GM21390 (cell line): ENCODE measurements at regions not wholly inside any gene's neighbourhood (a gene's known extent, or its start where the extent isn't known, plus 50 kb on each side); places are given as distances from the start of the nearest gene placed in this dataset.

Experiments
- ATAC-seq: cut with Tn5 transposase; IDR thresholded peaks from one replicate; pipeline ENCODE4 v1.9.1; 2021; ENCODE audit not compliant: unreplicated experiment

DNA sequence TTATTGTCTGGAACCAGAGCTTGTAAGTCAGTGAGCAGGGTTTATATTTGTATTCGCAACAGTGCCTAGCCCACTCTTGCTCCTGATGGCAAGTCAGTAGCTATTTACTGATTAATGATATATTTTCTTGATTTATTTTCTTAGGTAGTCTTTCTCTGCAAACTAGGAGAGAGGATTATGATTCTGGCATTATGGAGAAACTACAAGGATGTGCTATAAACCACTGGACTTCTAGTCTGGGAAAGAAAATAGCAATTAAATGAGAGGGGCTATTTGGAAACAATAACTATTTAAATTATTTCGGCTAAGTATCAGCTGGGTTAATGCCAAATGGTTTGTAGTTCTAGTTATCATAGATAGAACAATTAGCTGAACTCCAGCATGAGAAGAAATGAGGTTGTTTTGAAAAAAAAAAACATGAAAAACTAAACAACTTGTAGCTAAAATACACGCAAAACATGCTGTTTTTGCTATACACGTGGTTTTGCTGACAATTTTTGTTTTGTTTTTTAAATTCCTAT is 304.9 kb upstream of the TCF21 start:
- ATAC-seq = no peak

DNA sequence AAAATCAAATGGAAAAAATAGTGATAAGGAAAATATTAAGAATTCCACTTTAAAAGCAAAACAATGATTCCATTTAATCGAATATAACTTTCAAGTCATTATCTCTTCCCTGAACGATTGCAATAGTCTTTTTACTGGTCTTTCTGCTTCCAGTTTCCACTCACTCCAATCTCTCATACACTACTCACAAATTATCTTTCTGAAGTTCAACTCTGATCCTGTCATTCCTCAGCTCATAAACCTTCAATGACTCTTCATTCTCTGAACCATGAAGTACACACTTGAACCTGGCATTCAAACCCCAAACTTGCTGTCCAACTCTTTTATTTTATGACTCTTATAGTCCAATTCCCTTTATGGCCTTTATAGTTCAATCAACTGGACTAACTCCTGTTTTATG is 304.1 kb upstream of the TCF21 start:
- no peak for ATAC-seq

DNA sequence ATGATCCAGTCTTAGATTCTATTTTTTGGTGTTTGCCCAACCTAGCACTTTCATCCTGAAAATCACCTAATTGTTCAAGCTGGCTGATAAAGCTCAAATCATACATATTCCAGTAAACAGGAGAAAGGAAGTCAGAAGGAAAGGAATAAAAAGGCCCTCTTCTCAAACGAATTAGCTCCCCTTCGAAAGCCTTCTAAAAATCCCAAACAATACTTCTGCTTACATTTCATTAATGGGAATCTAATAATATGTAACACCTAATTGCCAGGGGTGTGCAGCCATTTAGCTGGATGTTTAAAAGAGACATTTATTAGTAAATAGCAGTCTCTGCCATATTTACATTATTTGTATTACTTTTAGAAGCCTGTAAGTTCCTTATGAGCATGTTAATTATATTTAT is 302.9 kb upstream of the TCF21 start:
- ATAC-seq = no peak

DNA sequence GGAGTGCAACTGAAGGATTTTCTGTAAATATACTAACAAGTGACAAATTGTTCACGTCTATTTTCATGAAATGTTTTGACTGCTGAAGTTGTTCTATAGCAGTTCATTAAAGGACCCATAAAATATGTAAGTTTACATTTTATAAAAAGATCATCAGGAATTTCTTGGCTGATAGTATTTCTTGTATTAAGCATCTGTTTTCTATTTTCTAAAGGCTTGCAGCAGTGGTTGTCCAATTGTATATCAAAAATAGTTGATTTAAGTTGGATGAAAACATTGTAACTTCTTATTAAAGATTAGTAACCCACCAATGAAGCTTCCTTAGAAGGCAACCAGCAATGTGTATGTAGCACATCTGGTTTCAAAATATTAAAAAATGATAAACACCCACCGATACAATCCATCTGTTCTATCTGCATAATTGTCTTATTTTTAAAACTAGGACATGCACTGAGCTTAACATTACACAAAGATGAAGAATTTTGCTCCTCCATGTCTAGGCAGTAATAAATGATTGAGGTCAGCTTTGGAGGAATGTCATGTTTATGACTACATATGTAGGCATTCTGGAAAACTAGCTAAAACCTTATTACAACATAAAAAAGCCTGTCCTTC is 301.3 kb upstream of the TCF21 start:
- ATAC-seq = no peak

DNA sequence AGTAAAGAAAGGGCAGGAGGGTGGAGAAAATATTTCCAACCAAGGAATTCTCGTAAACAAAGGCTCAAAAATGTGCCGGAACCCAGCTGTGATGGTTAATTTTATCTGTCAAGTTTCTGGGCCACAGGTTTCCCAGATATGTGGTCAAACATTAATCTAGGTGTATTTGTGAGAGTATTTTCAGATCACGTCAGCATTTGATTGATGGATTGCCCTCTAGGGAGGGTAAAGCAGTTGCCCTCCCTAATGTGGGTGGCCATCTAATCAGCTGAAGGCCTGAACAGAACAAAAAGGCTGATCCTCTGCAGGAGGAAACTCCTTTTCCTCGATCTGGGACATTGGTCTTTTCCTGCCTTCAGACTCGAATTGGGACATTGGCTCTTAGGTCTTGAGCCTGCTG is 298.7 kb upstream of the TCF21 start:
- ATAC-seq = no peak

DNA sequence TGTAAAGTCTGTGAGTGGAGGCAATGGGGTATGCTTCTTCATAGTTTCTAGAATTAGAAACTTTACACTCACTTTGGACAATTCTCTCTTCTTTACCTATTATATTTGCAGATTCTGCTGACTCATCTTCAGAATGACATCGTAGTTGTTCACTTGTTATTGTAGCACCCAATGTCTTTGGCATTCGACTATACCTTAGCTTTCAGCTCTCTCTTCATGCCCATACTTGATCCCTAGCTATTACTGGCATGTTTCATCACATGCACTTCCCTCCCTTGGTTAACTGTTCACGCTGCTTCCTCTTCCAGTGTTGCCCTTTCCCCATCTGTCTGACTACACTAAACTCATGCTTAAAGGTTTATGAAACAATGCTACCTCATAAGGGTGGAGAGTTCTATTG is 298.1 kb upstream of the TCF21 start:
- ATAC-seq = no peak

DNA sequence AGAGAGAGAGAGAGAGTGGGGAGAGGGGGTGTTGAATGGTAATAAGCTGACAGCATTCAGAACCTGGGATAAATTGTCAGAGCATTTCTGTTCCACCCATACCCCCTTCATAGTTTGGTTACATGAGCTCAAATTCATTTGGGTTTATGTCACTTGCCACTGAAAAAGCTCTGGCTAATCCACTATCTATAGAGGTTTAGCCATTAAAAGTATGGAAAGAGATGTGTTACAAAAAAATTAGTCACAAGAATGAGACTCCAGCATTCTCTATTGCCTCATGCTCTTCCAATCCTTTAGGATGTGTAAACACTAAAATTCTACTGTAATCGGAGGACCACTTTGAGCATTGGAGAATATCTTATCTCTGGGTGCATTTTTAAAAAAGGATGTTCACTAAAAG is 297.6 kb upstream of the TCF21 start:
- no peak for ATAC-seq

DNA sequence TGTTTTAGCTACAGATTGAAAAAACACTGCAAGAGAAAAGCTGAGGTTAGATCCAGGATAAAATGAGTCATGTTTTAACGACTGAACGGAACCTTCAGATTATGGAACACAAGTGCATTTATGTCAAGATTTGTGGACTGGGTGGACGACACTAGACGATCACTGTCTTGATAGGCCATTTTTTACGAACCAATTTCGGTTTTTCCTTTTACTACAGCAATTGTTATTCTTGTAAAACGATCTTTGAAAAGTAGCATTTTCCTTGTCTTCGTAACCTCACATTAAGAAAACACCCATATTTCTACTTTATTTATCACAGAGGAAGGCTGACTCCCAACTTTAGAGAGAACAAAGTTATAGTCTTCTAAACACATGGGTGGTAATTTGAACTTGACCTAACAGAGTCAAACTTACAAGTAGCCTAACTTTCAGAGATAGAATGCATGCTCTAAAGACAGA is 294.2 kb upstream of the TCF21 start:
- ATAC-seq = no peak

DNA sequence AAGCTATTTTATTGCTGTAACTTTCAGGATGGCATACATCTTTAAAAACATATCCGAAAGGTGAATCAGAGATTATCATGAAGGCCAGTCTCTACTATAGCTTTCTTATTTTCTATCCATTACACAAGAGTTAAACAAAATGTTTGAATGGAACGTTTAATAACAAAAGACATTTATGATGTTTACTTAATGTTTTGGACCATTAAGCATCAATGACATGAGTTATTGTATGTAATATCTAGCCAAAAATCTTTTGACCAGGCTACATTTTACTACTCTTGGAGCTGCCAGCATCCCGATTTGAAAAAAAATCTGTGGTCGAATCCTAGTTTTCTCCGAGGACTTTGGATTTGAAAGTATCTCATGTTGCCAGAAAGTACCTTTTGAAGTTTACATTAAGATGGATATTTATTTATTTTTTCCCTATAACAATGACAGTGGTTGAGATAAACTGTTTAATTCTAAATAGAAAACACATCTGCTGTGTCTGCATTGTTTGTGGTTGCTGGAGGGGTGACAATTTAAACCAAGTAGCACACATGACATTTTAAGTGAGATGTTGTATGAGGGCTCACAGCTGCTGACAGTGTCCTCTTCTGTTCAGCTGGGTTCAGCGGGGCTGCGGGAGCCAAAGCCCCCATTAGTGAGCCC is 293.7 kb upstream of the TCF21 start:
- no peak for ATAC-seq

DNA sequence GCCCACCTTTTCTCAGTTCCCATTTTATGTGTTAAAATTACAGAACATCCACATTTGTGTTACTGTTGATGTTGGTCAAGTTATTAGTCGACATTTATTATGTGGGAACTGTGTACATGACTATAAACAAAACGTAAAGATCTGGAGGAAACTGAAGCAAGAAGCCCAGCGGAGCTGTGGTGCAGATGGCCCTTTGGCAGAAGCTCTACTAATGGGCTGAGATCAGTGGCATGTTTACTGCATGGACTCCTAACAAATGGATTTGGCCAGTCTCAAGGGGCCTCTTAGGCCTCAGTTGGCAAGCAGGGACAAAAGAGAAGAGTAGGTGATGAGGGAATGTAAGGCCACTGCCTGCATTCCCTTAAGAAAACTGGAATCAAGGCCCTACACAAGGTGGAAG is 282.1 kb upstream of the TCF21 start:
- ATAC-seq = no peak

DNA sequence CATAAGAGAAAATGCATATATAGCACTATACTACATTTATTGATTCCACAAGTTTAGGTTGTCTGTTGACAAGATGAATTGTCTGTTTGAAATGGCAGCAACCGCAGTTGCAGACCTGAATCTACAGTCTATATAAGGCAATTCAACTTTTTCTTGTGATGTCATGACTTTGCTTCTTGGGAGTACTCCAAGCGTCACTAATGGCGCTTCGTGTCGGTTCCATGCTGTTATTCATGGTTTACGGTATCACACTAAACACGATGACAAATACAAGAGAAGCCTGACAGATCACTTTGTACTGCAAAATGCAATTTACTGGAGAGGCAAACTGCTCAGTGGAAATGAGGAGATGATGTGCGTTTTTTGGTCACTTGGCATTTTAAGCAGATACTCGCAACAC is 280.3 kb upstream of the TCF21 start:
- ATAC-seq = no peak

DNA sequence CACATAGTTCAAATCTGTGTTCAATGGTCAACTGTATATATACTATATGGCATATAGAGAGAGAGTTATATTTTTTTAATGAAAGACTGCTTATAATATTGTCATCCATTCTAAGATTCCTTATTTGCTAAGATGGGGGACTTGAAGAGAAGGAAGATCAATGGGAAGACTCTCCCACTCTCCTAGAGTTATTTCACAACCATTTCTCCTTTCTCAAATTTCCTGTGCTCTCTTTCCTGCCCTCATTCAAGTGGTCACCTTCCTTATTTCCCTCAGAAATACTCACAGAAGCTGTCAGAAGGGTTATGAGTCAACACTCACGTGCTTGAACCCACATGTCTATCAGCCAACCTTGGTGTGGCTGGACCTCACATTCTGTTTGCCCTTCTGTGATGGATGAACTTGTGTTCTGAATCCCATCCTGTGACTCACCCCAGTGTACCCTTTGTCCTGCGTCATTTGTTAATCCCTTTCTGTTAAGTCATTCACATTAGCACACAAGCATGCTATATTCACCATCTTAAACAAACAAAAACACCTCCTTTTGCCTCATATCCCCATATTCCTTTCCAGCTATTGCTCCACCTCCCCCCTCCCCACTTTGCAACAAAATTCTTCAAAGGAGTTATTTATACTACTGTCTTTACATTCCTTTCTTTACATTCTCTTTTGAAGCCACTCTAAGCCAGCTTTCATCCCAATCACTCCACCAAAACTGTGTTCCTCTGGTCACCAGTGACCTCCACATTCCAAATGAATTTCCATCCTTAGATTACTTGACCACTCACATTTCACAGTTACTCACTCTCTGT is 279.3 kb upstream of the TCF21 start:
- no peak for ATAC-seq

DNA sequence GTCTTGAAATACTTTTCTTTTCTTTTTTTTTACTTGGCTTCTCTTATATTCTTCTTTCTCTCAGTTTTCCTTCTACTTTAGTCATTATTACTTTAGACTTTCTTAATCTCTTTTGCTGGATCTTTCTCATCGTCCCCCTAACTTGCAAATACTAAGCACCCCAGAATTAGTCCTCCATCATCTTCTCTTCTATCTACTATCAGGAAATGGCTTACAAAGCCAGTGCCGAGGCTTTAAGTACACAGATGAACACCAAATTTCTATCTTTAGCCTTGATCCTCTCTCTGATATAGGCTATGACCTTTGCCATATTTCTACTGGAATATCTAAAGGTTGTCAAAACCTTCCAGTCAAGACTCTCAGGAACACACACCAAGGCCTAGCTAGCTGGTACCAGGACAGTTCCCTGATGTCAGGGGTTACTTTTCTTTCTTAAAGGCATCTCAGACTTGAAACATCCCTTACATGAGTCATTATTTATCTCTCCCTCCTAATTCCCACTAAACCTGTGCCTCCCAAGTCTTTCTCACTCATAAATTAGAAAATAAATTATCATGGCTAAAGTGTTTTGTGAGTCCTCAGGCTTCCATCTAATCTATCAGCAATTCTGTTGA is 278.6 kb upstream of the TCF21 start:
- no peak for ATAC-seq

DNA sequence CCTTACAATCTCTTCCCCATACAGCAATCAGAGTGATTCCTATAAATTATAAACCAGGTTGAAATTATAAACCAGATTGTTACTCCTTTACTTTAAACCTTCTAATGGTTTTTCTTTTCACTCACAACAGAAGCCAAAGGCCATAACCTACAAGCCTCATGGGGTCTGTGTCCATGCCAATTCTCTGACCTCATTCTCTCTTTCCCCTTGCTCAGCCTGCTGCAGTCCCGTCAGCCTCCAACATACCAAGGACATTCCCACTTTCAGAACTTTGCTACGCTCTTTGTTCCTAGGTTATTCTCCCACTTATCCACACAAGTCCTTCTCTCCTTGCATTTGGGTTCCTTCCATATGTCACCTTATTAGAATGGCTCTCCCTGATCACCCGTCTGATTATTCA is 277.9 kb upstream of the TCF21 start:
- no peak for ATAC-seq

DNA sequence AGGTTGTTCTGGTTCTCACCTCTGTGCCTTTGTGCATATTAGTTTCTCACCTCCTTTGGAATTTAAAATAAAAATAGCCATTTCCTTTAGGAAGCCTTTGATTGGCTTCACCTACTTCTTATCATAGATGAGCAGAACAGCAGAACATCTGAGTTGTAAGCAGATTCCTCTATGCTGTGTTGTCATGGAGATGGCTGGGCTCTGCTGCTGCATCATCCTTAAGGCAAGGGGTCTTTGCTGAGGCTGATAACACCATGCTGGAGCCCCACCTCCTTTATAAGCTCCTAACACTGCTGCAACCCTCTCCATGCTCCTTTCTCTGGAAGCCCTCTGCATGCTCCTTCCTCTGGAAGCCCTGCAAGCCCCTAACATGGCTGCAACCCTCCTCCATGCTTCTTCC is 276.5 kb upstream of the TCF21 start:
- ATAC-seq = no peak

DNA sequence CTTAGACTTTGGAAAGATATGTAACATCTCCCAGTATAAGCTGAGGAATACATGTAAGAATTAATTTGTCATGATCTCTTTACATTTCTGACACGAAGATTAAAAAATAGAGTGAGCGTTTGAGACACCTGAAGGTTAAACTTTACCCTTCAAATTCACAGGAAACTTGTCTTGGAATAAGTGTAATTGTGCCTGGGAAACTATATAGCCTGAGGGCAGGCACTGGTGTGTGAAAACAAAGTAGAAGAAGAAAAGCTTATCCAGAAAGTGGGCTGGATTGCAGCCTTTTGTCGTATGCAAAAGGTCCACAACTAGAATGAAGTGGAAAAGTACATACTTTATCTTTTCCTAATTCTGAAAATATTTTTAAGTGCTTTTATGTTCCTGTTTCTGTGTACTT is 275.7 kb upstream of the TCF21 start:
- no peak for ATAC-seq

DNA sequence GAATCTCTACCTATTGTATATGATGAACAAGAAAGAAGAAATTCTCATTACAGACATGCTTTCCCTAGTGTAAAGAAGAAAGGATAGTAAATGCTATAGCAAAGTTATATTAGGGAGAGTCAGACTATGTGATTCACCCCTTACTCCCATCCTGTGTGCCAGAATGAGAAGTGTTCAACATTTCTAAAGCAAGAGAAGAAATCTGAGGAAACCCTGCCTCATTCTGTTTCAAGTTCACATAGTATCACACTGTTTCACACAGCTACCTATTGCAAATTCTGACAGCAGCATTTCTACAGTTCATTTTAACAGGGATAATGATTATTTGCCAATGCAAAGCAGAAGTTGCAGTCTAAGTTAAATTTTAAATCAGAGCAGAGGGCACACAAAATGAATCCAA is 267.2 kb upstream of the TCF21 start:
- no peak for ATAC-seq

DNA sequence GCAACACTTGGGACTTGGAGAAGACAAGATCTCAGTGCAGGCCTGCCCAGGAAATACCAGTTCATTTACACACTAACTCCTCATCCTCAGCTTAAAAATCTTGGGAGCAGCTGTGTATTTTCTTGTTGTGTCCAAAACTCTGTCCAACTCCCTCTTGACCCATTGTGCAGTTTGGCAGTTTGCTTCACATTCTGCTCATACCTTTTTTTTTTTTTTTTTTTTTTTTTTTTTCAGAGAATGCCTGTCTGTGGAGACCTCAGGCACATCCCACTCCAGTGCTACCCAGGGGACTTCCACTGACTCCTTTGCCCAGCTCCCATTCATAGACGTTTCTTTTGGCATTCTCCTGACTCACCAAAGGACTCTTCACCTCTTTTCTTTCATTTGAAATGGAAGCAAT is 265.8 kb upstream of the TCF21 start:
- ATAC-seq = no peak

DNA sequence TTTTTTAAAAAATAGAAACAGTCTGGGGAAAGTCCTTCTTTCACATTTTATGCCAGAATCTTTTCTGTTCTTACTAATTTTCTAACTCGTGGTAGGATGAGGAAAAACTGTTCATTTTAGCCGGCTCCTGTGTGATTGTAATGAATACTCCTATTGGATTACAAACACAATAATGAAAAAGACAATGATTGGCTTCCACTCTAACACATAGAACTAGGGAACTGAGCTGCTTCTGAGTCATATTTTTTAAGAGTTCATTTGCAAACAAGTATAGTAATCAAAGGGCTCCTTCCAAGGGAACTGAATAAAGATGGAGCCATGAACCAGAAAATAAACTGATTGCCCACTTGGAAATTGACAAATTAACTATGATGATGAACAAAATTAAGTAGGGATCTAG is 265.3 kb upstream of the TCF21 start:
- no peak for ATAC-seq

DNA sequence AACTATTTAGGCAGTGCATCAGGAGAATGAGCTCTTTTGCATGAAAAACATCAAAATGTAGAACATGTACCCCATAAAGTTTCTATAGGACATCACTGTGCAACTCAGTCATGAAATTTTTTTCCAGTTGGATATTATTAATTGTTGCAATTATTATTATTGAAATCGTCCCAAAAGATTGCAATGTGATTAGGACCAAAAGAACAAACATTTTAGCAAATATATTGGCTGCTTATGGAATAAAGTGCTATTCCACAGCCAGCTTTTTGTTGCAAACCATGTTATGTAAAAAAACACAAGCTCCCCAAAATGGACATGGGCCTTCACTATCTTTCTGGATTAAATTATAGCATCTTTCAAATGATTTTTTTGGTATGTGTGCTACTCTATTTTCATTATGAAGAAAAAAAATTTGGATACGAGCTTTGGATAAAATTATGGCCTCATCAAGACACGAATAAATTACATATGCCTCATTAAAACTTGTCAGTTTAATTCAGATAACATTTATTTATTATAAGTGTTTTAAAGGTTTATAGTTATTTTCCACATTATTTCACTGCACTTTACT is 262.7 kb upstream of the TCF21 start:
- no peak for ATAC-seq

DNA sequence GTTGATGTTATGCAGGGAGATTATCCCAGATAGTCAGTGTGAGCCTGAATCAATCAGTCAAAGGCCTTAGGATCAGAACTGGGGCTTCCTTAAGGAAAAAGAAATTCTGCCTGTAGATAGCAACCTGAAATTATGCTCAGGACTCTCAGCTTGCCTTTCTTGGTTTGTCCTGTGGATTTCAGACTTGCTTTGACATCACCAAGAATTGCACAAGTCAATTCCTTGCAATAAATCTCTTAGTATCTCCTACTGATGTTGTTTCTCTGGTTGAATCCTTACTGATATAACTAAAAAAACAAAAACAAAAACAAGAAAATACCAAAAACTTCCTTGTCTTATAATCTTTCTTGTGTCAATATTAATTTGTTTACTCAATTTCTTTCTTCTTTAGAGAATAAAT is 258.9 kb upstream of the TCF21 start:
- no peak for ATAC-seq
